ENCODE measurements at regions not wholly inside any gene's neighbourhood (a gene's known extent, or its start where the extent isn't known, plus 50 kb on each side); places are given as distances from the start of the nearest gene placed in this dataset.
A peak's percentile ranks its signal among the peaks of the same experiment; 100 is the strongest.
"Not testable (repeated sequence)": the region's sequence is repeated elsewhere in the genome, so short reads cannot be mapped to it uniquely, and the experiment has no call there.

- DNase-seq (ENCODE audit: missing footprints); intact Hi-C loops (cut with DNase I); ATAC-seq: not testable (repeated sequence)
Measured at GRCh38 chr10:15921423-15921945, 61.2 kb upstream of the MINDY3 start.

GRCh38 chr10:15931376-15931775 is 71.1 kb upstream of the MINDY3 start:
- intact Hi-C loops (cut with DNase I), result no loop called here
- ATAC-seq (no peak), DNase-seq (ENCODE audit: missing footprints) (no peak)

- DNase-seq (ENCODE audit: missing footprints); intact Hi-C loops (cut with DNase I); ATAC-seq: not testable (repeated sequence)
Measured at GRCh38 chr10:15939543-15939942, 79.2 kb upstream of the MINDY3 start.

- DNase-seq (ENCODE audit: missing footprints), result no peak
- no peak for ATAC-seq
- intact Hi-C loops (cut with DNase I), result no loop called here
Measured at GRCh38 chr10:15943426-15943825, 83.1 kb upstream of the MINDY3 start.

GRCh38 chr10:15954188-15954587 is 93.9 kb upstream of the MINDY3 start:
- ATAC-seq (no peak), DNase-seq (ENCODE audit: missing footprints) (no peak)
- intact Hi-C loops (cut with DNase I), result no loop called here

- DNase-seq (ENCODE audit: missing footprints) (no peak), ATAC-seq (no peak)
- intact Hi-C loops (cut with DNase I), result no loop called here
Measured at GRCh38 chr10:15960277-15960676, 100.0 kb upstream of the MINDY3 start.

GRCh38 chr10:15972736-15973135 is 112.4 kb upstream of the MINDY3 start:
- ATAC-seq; intact Hi-C loops (cut with DNase I): not testable (repeated sequence)
- DNase-seq (ENCODE audit: missing footprints), result peak; percentile 51

- ATAC-seq (no peak), DNase-seq (ENCODE audit: missing footprints) (no peak)
- intact Hi-C loops (cut with DNase I), result no loop called here
Measured at GRCh38 chr10:15985690-15986089, 125.4 kb upstream of the MINDY3 start.

- intact Hi-C loops (cut with DNase I), result no loop called here
Measured at GRCh38 chr10:15990535-15991129, 130.3 kb upstream of the MINDY3 start.

GRCh38 chr10:15997313-15997712 is 137.0 kb upstream of the MINDY3 start:
- ATAC-seq, result no peak
- intact Hi-C loops (cut with DNase I), result no loop called here

More at GRCh38 chr10:15990535-15991129, 130.3 kb upstream of the MINDY3 start:
- DNase-seq (ENCODE audit: missing footprints) (no peak), ATAC-seq (no peak)

GRCh38 chr10:16001581-16001980 is 141.3 kb upstream of the MINDY3 start:
- DNase-seq (ENCODE audit: missing footprints) (no peak), ATAC-seq (no peak)
- intact Hi-C loops (cut with DNase I), result no loop called here

More at GRCh38 chr10:15997313-15997712, 137.0 kb upstream of the MINDY3 start:
- no peak for DNase-seq (ENCODE audit: missing footprints)

- DNase-seq (ENCODE audit: missing footprints), result no peak
- ATAC-seq, result no peak
- intact Hi-C loops (cut with DNase I), result no loop called here
Measured at GRCh38 chr10:16009785-16010184, 149.5 kb upstream of the MINDY3 start.

GRCh38 chr10:16011548-16011947 is 151.2 kb upstream of the MINDY3 start:
- no peak for ATAC-seq
- DNase-seq (ENCODE audit: missing footprints), result no peak
- intact Hi-C loops (cut with DNase I), result no loop called here

- ATAC-seq (no peak), DNase-seq (ENCODE audit: missing footprints) (no peak)
- intact Hi-C loops (cut with DNase I), result no loop called here
Measured at GRCh38 chr10:16014469-16014868, 154.2 kb upstream of the MINDY3 start.

- DNase-seq (ENCODE audit: missing footprints) (no peak), ATAC-seq (no peak)
- intact Hi-C loops (cut with DNase I), result no loop called here
Measured at GRCh38 chr10:16016688-16017087, 156.4 kb upstream of the MINDY3 start.

- intact Hi-C loops (cut with DNase I), result no loop called here
- ATAC-seq, result no peak
- DNase-seq (ENCODE audit: missing footprints), result no peak
Measured at GRCh38 chr10:16020836-16021235, 160.5 kb upstream of the MINDY3 start.

- intact Hi-C loops (cut with DNase I); ATAC-seq; DNase-seq (ENCODE audit: missing footprints): not testable (repeated sequence)
Measured at GRCh38 chr10:16026832-16027231, 166.5 kb upstream of the MINDY3 start.

GRCh38 chr10:16030562-16030961 is 170.3 kb upstream of the MINDY3 start:
- intact Hi-C loops (cut with DNase I), result no loop called here
- no peak for ATAC-seq
- no peak for DNase-seq (ENCODE audit: missing footprints)

- intact Hi-C loops (cut with DNase I), result no loop called here
- no peak for ATAC-seq
- no peak for DNase-seq (ENCODE audit: missing footprints)
Measured at GRCh38 chr10:16049050-16049449, 188.7 kb upstream of the MINDY3 start.

GRCh38 chr10:16049782-16050181 is 189.5 kb upstream of the MINDY3 start:
- intact Hi-C loops (cut with DNase I), result no loop called here
- no peak for DNase-seq (ENCODE audit: missing footprints)

GRCh38 chr10:16063350-16063749 is 203.0 kb upstream of the MINDY3 start:
- DNase-seq (ENCODE audit: missing footprints), result no peak
- intact Hi-C loops (cut with DNase I), result no loop called here
- ATAC-seq, result no peak

More at GRCh38 chr10:16049782-16050181, 189.5 kb upstream of the MINDY3 start:
- ATAC-seq, result no peak
